Upper lobe of left lung (tissue), 6 donors: ENCODE measurements at regions not wholly inside any gene's neighbourhood (a gene's known extent, or its start where the extent isn't known, plus 50 kb on each side); places are given as distances from the start of the nearest gene placed in this dataset.
A peak's percentile ranks its signal among the peaks of the same experiment; 100 is the strongest.

ENCODE experiments used
- ATAC-seq, 2 donors: fragments of 200-7000 bp; cut with Tn5 transposase; one replicate each; pipeline ENCODE4 v1.9.1; 2022; ENCODE audit warnings: mild to moderate bottlenecking in 2 of 2, moderate library complexity in 2 of 2; ENCODE audit not compliant: low FRiP score in 2 of 2
- DNase-seq, 2 donors: peaks; one replicate each; pipeline ENCODE4 v3.0.0-alpha.2; 2019 to 2020
- H3K27ac ChIP-seq, 4 donors: fragments of 200-600 bp; sonication (generic); one replicate each; pipeline ENCODE4 v1.5.1; 2016 to 2019
- H3K27me3 ChIP-seq, 4 donors: fragments of 200-600 bp; sonication (generic); one replicate each; pipeline ENCODE4 v1.5.1; 2017 to 2019
- H3K36me3 ChIP-seq, 4 donors: fragments of 200-600 bp; sonication (generic); one replicate each; pipeline ENCODE4 v1.5.1; 2016 to 2019
- H3K4me1 ChIP-seq, 4 donors: fragments of 200-600 bp; sonication (generic); one replicate each; pipeline ENCODE4 v1.5.1; 2018 to 2019
- H3K4me3 ChIP-seq, 4 donors: fragments of 200-600 bp; sonication (generic); one replicate each; pipeline ENCODE4 v1.5.1; 2017 to 2019; ENCODE audit warnings: mild to moderate bottlenecking in 2 of 4, moderate library complexity in 1 of 4
- H3K9me3 ChIP-seq, 4 donors: fragments of 200-600 bp; sonication (generic); one replicate each; pipeline ENCODE4 v1.5.1; 2018 to 2019
- EP300 ChIP-seq, 4 donors: sonication (generic); formaldehyde crosslinking; IDR thresholded peaks; one replicate each; pipeline ENCODE4 v1.5.1; 2017; ENCODE audit warnings: antibody characterized with exemption in 4 of 4, control low read depth in 2 of 4
- POLR2A ChIP-seq, 4 donors: fragments of 450-650 bp; IDR thresholded peaks; one replicate each; pipeline ENCODE4 v1.5.1; 2016 to 2017; ENCODE audit warnings: antibody characterized with exemption in 4 of 4, mild to moderate bottlenecking in 2 of 4
- POLR2AphosphoS5 ChIP-seq, 2 donors: sonication (generic); formaldehyde crosslinking; IDR thresholded peaks; one replicate each; pipeline ENCODE4 v1.5.1; 2017; ENCODE audit warnings: antibody characterized with exemption in 2 of 2
- WGBS, 2 donors: methylation state at CpG; one replicate each; pipeline ENCODE4 v1.1.5; 2017 to 2018; 5-methylcytosine and 5-hydroxymethylcytosine counted together
- TF ChIP-seq, protein P1 (sequence below), 6 experiments: fragments of 450-650 bp in 4 of 6; fragments of 200-600 bp in 2 of 6; sonication (generic) in 2 of 6; IDR thresholded peaks; one replicate each; pipeline ENCODE4 v1.5.1; 2016 to 2019; ENCODE audit warnings: antibody characterized with exemption in 6 of 6
- donor health status: DM: no; HTN: no; CAD: no; lungs with moderate emphysema.
- donor health status: DM: no; HTN: yes; CAD: no; lungs with severe emphysema.

DNA sequence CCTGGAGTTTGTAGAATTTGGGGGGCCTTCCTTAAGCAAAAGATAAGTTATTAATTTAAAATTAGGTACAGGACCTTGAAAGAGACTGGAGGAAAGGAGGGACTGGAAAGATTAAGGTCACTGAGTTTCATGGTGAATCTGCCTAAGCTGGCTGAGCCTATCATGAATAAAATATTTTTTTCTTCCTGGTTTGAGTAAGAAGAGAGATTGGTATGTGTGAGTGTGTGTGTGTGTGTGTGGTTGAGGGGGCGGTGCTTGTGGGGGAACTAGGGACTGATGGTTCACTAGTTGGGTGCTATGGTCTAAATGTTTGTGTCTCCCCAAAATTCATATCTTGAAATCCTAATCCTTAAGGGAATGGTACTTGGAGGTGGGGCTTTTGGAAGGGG lies 142.5 kb upstream of the PRKCQ start:
- Histone ChIP-seq H3K4me3 (no peak overlapping the region), H3K27me3 (no peaks in the 10 kb centered on the region), H3K4me1 (peaks cover 0 to 4% (median 0%) of the 10 kb centered on the region in 4 donors), H3K27ac (no peak overlapping the region), H3K9me3 (no peaks in the 10 kb centered on the region), H3K36me3 (no peaks in the 10 kb centered on the region)
- TF ChIP-seq POLR2AphosphoS5 (IDR thresholded peaks at IDR 0.05) (no peak), POLR2A (IDR thresholded peaks at IDR 0.05) (no peak), EP300 (IDR thresholded peaks at IDR 0.05) (no peak)
- TF ChIP-seq, protein P1, sequence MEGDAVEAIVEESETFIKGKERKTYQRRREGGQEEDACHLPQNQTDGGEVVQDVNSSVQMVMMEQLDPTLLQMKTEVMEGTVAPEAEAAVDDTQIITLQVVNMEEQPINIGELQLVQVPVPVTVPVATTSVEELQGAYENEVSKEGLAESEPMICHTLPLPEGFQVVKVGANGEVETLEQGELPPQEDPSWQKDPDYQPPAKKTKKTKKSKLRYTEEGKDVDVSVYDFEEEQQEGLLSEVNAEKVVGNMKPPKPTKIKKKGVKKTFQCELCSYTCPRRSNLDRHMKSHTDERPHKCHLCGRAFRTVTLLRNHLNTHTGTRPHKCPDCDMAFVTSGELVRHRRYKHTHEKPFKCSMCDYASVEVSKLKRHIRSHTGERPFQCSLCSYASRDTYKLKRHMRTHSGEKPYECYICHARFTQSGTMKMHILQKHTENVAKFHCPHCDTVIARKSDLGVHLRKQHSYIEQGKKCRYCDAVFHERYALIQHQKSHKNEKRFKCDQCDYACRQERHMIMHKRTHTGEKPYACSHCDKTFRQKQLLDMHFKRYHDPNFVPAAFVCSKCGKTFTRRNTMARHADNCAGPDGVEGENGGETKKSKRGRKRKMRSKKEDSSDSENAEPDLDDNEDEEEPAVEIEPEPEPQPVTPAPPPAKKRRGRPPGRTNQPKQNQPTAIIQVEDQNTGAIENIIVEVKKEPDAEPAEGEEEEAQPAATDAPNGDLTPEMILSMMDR (IDR thresholded peaks at IDR 0.05) = no peak
- ATAC-seq = no peak
- no peak for DNase-seq
- WGBS, 2 donors = 88 to 92% methylated on average over 1 of the region's 1 CpG

DNA sequence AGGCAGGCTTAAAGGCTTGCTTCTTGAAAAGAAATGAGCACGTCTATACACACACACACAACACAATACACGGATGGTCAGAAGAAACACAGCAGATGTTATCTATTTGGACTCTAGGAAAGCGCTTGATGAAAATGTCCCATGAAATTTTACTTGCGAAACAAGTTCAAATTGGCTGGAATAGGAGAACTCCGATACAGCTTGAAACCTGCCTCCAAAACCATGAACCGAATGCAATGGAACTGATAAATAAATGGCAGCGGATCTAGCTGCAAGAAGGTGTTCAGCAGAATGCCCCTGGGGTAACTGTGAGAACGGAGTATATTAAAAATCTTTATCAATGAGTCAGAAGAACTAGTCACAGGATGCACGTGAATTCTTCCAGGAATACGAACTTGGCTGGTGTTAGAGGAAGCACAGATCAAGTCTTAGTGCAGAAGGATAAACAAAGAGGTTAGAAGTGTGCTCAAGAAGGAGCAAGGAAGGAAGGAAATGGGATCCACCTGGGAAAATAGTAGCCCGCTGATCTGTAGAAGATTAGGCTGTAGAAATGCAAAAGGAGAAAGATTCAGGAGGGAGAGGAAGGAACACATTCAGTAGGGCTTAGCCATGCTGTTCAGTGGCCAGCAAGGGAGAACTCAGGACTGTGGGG lies 142.0 kb upstream of the PRKCQ start:
- ATAC-seq (peak in 1 of 2 donors; percentile 63), DNase-seq (no peak)

DNA sequence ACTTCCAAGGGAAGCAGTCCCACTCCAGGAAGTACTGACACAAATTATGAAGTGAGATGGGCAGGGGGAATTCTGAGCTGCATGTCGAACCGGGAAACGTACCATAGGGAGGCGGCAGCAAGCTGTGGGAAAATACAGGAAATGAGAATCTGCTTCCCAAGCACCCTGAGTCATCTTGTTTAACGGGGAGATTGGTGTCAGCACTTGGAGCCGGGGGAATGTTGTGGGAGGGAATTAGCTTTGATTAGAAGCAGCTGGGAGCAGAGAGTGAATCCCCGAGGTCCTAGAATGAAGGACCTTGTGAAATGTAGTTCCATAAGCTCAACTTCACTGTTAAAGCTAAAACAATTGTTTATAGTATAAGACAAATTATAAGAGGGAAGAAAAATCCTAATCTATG lies 141.4 kb upstream of the PRKCQ start:
- no peaks in the 10 kb centered on the region for H3K36me3 ChIP-seq
- no peaks in the 10 kb centered on the region for H3K27me3 ChIP-seq
- ATAC-seq (peak; percentile 37 to 81), DNase-seq (no peak)
- H3K4me1 ChIP-seq = peaks cover 0 to 4% (median 0%) of the 10 kb centered on the region in 4 donors
- no peak for TF ChIP-seq EP300 (IDR thresholded peaks at IDR 0.05)
- TF ChIP-seq POLR2AphosphoS5 (IDR thresholded peaks at IDR 0.05) = no peak
- TF ChIP-seq, protein P1 (IDR thresholded peaks at IDR 0.05) = no peak
- TF ChIP-seq POLR2A (IDR thresholded peaks at IDR 0.05) = no peak
- H3K4me3 ChIP-seq = no peak overlapping the region
- H3K27ac ChIP-seq = no peak overlapping the region
- WGBS, 2 donors = 43 to 54% methylated on average over 7 of the region's 7 CpGs
- H3K9me3 ChIP-seq = no peaks in the 10 kb centered on the region

More for the DNA sequence above, 142.0 kb upstream of the PRKCQ start:
- Histone ChIP-seq H3K4me1 (peaks cover 0 to 4% (median 0%) of the 10 kb centered on the region in 4 donors), H3K4me3 (no peak overlapping the region), H3K27me3 (no peaks in the 10 kb centered on the region), H3K36me3 (no peaks in the 10 kb centered on the region), H3K9me3 (no peaks in the 10 kb centered on the region), H3K27ac (no peak overlapping the region)
- TF ChIP-seq, protein P1 (IDR thresholded peaks at IDR 0.05) = no peak
- TF ChIP-seq POLR2A (IDR thresholded peaks at IDR 0.05) (no peak), EP300 (IDR thresholded peaks at IDR 0.05) (no peak), POLR2AphosphoS5 (IDR thresholded peaks at IDR 0.05) (no peak)
- 50 to 54% methylated on average over 11 of the region's 11 CpGs for WGBS, 2 donors

DNA sequence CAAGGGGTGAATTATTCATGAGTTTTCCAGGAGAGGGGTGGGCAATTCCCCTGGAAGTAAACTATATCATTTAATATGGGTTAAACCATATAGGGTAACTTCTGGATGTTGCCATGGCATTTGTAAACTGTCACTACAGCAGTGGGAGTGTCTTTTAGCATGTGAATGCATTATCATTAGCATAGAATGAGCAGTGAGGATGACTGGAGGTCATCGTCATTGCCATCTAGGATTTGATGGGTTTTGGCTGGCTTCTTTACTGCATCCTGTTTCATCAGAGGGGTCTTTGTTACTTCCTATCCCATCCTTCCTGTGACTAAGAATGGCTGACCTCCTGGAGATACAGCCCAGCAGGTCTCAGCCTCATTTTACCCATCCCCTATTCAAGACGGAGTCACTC lies 139.5 kb upstream of the PRKCQ start:
- DNase-seq (no peak), ATAC-seq (no peak)
- 88 to 90% methylated on average over 2 of the region's 2 CpGs for WGBS, 2 donors
- no peaks in the 10 kb centered on the region for H3K36me3 ChIP-seq
- H3K4me3 ChIP-seq = no peak overlapping the region
- TF ChIP-seq, protein P1 (IDR thresholded peaks at IDR 0.05) = no peak
- no peak for TF ChIP-seq POLR2AphosphoS5 (IDR thresholded peaks at IDR 0.05)
- TF ChIP-seq EP300 (IDR thresholded peaks at IDR 0.05) = no peak
- no peak for TF ChIP-seq POLR2A (IDR thresholded peaks at IDR 0.05)
- H3K27me3 ChIP-seq = no peaks in the 10 kb centered on the region
- H3K9me3 ChIP-seq = no peaks in the 10 kb centered on the region
- peaks cover 0 to 4% (median 0%) of the 10 kb centered on the region in 4 donors for H3K4me1 ChIP-seq
- no peak overlapping the region for H3K27ac ChIP-seq

DNA sequence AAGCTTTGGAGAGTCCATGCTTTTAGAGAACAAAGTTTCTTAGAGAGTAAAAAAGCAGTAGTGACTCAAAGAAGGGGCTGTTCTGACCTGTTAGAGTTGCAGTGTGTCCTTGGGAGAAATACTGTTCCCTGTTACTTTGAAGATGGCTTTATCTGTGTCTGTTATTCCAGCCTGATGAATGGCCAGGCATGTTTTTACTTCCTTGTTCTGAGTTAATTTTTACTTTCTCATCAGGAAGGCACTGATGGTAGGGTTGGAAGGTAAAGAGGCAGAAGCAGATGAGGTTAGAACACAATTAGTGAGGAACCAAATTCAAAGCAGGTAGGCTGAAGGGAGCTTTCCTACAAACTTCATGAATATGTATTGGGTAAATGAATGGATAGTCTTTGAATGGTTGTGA lies 138.5 kb upstream of the PRKCQ start:
- no peaks in the 10 kb centered on the region for H3K36me3 ChIP-seq
- no peak for ATAC-seq

More for the DNA sequence above, 138.5 kb upstream of the PRKCQ start:
- no peaks in the 10 kb centered on the region for H3K27me3 ChIP-seq
- DNase-seq = no peak
- H3K27ac ChIP-seq = no peak overlapping the region
- no peaks in the 10 kb centered on the region for H3K9me3 ChIP-seq
- no peak for TF ChIP-seq EP300 (IDR thresholded peaks at IDR 0.05)
- peaks cover 0 to 4% (median 0%) of the 10 kb centered on the region in 4 donors for H3K4me1 ChIP-seq
- H3K4me3 ChIP-seq = no peak overlapping the region
